ENCODE measurements at regions not wholly inside any gene's neighbourhood (a gene's known extent, or its start where the extent isn't known, plus 50 kb on each side); places are given as distances from the start of the nearest gene placed in this dataset.

GRCh38 chr3:80187981-80188380 is 420.2 kb upstream of the ROBO1 start:
- H3K4me2 ChIP-seq (ENCODE audit: unreplicated experiment): no peak overlapping the region
- no peaks in the 10 kb centered on the region for H3K27me3 ChIP-seq (replicated peaks; ENCODE audit: insufficient read depth)
- no peaks in the 10 kb centered on the region for H3K4me1 ChIP-seq (ENCODE audit: insufficient read depth)
- no peak overlapping the region for H3K9ac ChIP-seq
- no peak overlapping the region for H2AFZ ChIP-seq
- no peak overlapping the region for H3K27ac ChIP-seq
- in situ Hi-C loops (cut with MboI): no loop called here
- no peaks in the 10 kb centered on the region for H3K79me2 ChIP-seq (ENCODE audit: insufficient read depth)
- H3K9me3 ChIP-seq (ENCODE audit: low read depth): no peaks in the 10 kb centered on the region
- H3K9me2 ChIP-seq (ENCODE audit: insufficient read depth): no peaks in the 10 kb centered on the region
- no peak for DNase-seq
- WGBS, 2 experiments (ENCODE audit: low coverage in 1 of 2, low lambda C conversion rate in 2 of 2, missing lambda C conversion rate in 2 of 2): 25 to 26% methylated on average over 2 of the region's 2 CpGs
- no peaks in the 10 kb centered on the region for H4K20me1 ChIP-seq (ENCODE audit: insufficient read depth)
- TF ChIP-seq EZH2phosphoT487 (IDR thresholded peaks at IDR 0.05; ENCODE audit: insufficient read depth, low read depth) (no peak), EZH2 (IDR thresholded peaks at IDR 0.05; ENCODE audit: insufficient read depth, poor library complexity, severe bottlenecking) (no peak)
- H3K4me3 ChIP-seq: no peak overlapping the region
- H3F3A ChIP-seq (ENCODE audit: insufficient read depth): no peaks in the 10 kb centered on the region
- no peaks in the 10 kb centered on the region for H3K36me3 ChIP-seq (ENCODE audit: low read depth)

DNA sequence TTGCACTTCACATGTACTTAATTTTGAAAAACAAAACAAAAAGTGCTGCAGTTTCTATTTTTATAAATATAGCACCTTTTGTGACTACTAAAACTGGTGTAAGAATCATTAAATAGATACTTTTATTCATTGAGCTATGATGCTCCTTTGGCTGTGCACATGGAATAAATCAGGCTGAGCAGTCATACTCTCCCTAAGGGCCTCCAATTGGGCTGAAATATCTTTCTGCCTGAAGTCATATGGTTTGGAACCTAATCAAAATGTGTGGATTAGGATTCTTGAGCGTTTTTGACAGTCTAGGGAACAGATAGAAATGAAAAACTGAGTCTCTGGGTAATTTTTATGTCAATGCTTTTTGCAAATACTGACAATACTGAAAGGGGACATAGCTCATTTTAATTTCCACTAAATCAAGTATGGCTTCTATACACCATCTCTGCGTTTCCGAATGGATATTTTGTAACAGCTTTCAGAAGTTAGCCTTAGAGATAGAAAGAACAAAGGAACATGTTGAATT is 392.2 kb upstream of the ROBO1 start:
- Histone ChIP-seq H3K79me2 (ENCODE audit: insufficient read depth) (no peaks in the 10 kb centered on the region), H3F3A (ENCODE audit: insufficient read depth) (no peaks in the 10 kb centered on the region), H3K27me3 (replicated peaks; ENCODE audit: insufficient read depth) (no peaks in the 10 kb centered on the region), H3K4me3 (no peak overlapping the region), H3K36me3 (ENCODE audit: low read depth) (no peaks in the 10 kb centered on the region), H3K27ac (no peak overlapping the region), H3K9me3 (ENCODE audit: low read depth) (no peaks in the 10 kb centered on the region), H3K4me1 (ENCODE audit: insufficient read depth) (no peaks in the 10 kb centered on the region), H4K20me1 (ENCODE audit: insufficient read depth) (no peaks in the 10 kb centered on the region), H3K9me2 (ENCODE audit: insufficient read depth) (no peaks in the 10 kb centered on the region), H3K9ac (no peak overlapping the region), H2AFZ (no peak overlapping the region), H3K4me2 (ENCODE audit: unreplicated experiment) (no peak overlapping the region)
- WGBS, 2 experiments (ENCODE audit: low coverage in 1 of 2, low lambda C conversion rate in 2 of 2, missing lambda C conversion rate in 2 of 2): 9 to 19% methylated on average over 3 of the region's 3 CpGs
- TF ChIP-seq EZH2 (IDR thresholded peaks at IDR 0.05; ENCODE audit: insufficient read depth, poor library complexity, severe bottlenecking) (no peak), EZH2phosphoT487 (IDR thresholded peaks at IDR 0.05; ENCODE audit: insufficient read depth, low read depth) (no peak)
- DNase-seq: no peak
- in situ Hi-C loops (cut with MboI): no loop called here

- WGBS, 2 experiments (ENCODE audit: low coverage in 1 of 2, low lambda C conversion rate in 2 of 2, missing lambda C conversion rate in 2 of 2): 7 to 10% methylated on average over 3 of the region's 3 CpGs
Measured at GRCh38 chr3:80158332-80158731, 390.5 kb upstream of the ROBO1 start.

GRCh38 chr3:80157546-80157945 is 389.7 kb upstream of the ROBO1 start:
- H3K36me3 ChIP-seq (ENCODE audit: low read depth): no peaks in the 10 kb centered on the region
- no peak overlapping the region for H3K27ac ChIP-seq
- H3K4me2 ChIP-seq (ENCODE audit: unreplicated experiment): no peak overlapping the region
- H3K79me2 ChIP-seq (ENCODE audit: insufficient read depth): no peaks in the 10 kb centered on the region
- no peaks in the 10 kb centered on the region for H3K9me2 ChIP-seq (ENCODE audit: insufficient read depth)
- H3F3A ChIP-seq (ENCODE audit: insufficient read depth): no peaks in the 10 kb centered on the region
- DNase-seq: no peak
- H4K20me1 ChIP-seq (ENCODE audit: insufficient read depth): no peaks in the 10 kb centered on the region
- H3K4me1 ChIP-seq (ENCODE audit: insufficient read depth): no peaks in the 10 kb centered on the region
- in situ Hi-C loops (cut with MboI): no loop called here
- no peaks in the 10 kb centered on the region for H3K27me3 ChIP-seq (replicated peaks; ENCODE audit: insufficient read depth)
- no peaks in the 10 kb centered on the region for H3K9me3 ChIP-seq (ENCODE audit: low read depth)
- H3K4me3 ChIP-seq: no peak overlapping the region
- 21 to 41% methylated on average over 2 of the region's 2 CpGs for WGBS, 2 experiments (ENCODE audit: low coverage in 1 of 2, low lambda C conversion rate in 2 of 2, missing lambda C conversion rate in 2 of 2)
- no peak overlapping the region for H3K9ac ChIP-seq
- no peak for TF ChIP-seq EZH2 (IDR thresholded peaks at IDR 0.05; ENCODE audit: insufficient read depth, poor library complexity, severe bottlenecking)
- H2AFZ ChIP-seq: no peak overlapping the region

More at GRCh38 chr3:80158332-80158731, 390.5 kb upstream of the ROBO1 start:
- in situ Hi-C loops (cut with MboI): no loop called here
- Histone ChIP-seq H3F3A (ENCODE audit: insufficient read depth) (no peaks in the 10 kb centered on the region), H3K79me2 (ENCODE audit: insufficient read depth) (no peaks in the 10 kb centered on the region), H2AFZ (no peak overlapping the region), H3K27ac (no peak overlapping the region), H3K9me3 (ENCODE audit: low read depth) (no peaks in the 10 kb centered on the region), H3K9ac (no peak overlapping the region), H3K4me3 (no peak overlapping the region), H4K20me1 (ENCODE audit: insufficient read depth) (no peaks in the 10 kb centered on the region), H3K36me3 (ENCODE audit: low read depth) (no peaks in the 10 kb centered on the region), H3K9me2 (ENCODE audit: insufficient read depth) (no peaks in the 10 kb centered on the region), H3K4me1 (ENCODE audit: insufficient read depth) (no peaks in the 10 kb centered on the region), H3K27me3 (replicated peaks; ENCODE audit: insufficient read depth) (no peaks in the 10 kb centered on the region), H3K4me2 (ENCODE audit: unreplicated experiment) (no peak overlapping the region)
- TF ChIP-seq EZH2phosphoT487 (IDR thresholded peaks at IDR 0.05; ENCODE audit: insufficient read depth, low read depth): no peak
- no peak for TF ChIP-seq EZH2 (IDR thresholded peaks at IDR 0.05; ENCODE audit: insufficient read depth, poor library complexity, severe bottlenecking)
- no peak for DNase-seq

DNA sequence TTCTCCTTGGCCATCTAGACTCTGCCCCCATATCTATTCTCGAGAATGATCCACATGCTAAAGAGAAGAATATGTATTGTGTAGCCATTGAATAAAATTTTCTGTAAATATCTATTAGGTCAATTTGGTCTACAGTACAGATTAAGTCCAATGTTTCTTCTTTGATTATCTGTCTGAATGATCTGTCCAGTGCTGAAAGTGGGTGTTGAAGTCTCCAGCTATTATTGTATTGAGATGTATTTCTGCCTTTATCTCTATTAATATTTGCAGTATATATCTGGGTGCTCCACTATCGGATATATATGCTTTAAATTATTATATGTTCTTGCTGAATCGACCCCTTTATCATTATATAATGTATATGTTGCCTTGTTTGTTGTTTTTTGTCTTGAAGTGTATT is 384.9 kb upstream of the ROBO1 start:
- no peaks in the 10 kb centered on the region for H3K36me3 ChIP-seq (ENCODE audit: low read depth)
- no peaks in the 10 kb centered on the region for H3K79me2 ChIP-seq (ENCODE audit: insufficient read depth)
- in situ Hi-C loops (cut with MboI): no loop called here
- no peaks in the 10 kb centered on the region for H3F3A ChIP-seq (ENCODE audit: insufficient read depth)
- no peaks in the 10 kb centered on the region for H3K27me3 ChIP-seq (replicated peaks; ENCODE audit: insufficient read depth)
- H3K4me1 ChIP-seq (ENCODE audit: insufficient read depth): no peaks in the 10 kb centered on the region
- H3K9me2 ChIP-seq (ENCODE audit: insufficient read depth): no peaks in the 10 kb centered on the region
- DNase-seq: no peak
- H3K27ac ChIP-seq: no peak overlapping the region
- H3K9ac ChIP-seq: no peak overlapping the region
- no peaks in the 10 kb centered on the region for H3K9me3 ChIP-seq (ENCODE audit: low read depth)
- WGBS, 2 experiments (ENCODE audit: low coverage in 1 of 2, low lambda C conversion rate in 2 of 2, missing lambda C conversion rate in 2 of 2): 2 to 8% methylated on average over 3 of the region's 3 CpGs
- H2AFZ ChIP-seq: no peak overlapping the region
- no peak overlapping the region for H3K4me2 ChIP-seq (ENCODE audit: unreplicated experiment)
- no peak overlapping the region for H3K4me3 ChIP-seq
- H4K20me1 ChIP-seq (ENCODE audit: insufficient read depth): no peaks in the 10 kb centered on the region
- TF ChIP-seq EZH2 (IDR thresholded peaks at IDR 0.05; ENCODE audit: insufficient read depth, poor library complexity, severe bottlenecking) (no peak), EZH2phosphoT487 (IDR thresholded peaks at IDR 0.05; ENCODE audit: insufficient read depth, low read depth) (no peak)
